ENCODE measurements at regions not wholly inside any gene's neighbourhood (a gene's known extent, or its start where the extent isn't known, plus 50 kb on each side); places are given as distances from the start of the nearest gene placed in this dataset.

DNA sequence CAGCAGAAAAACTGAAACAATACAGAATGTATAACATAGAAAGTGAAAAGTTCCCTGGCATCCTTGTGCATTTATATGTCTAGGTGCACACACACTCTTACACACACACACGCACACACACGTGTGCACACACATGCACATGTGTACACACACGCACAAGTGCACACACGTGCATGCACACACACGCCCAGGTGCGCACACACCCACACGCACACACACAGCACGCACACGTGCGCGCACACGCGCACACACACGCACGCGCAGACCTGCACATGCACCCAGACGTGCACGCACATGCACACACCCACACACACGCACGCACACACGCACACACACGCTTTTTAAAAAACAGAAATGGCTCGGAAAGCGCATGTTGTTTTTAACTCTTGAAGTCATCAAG lies 86.5 kb downstream of the NUF2 start:
- Histone ChIP-seq H2AFZ (ENCODE audit: low read depth, low read length) (no peak overlapping the region), H3K36me3 (ENCODE audit: control insufficient read depth in 2 of 2, extremely low read depth in 1 of 2, insufficient read depth in 2 of 2, low read length in 2 of 2) (no peaks in the 10 kb centered on the region), H4K20me1 (replicated peaks; ENCODE audit: control insufficient read depth, extremely low read depth, insufficient read depth, low read length) (no peaks in the 10 kb centered on the region), H3K27me3 (ENCODE audit: control insufficient read depth in 2 of 2, insufficient read depth in 2 of 2, low read length in 2 of 2) (no peaks in the 10 kb centered on the region), H3K9me1 (replicated peaks; ENCODE audit: control insufficient read depth, extremely low read depth, insufficient read depth, low read length) (no peaks in the 10 kb centered on the region), H3K4me1 (ENCODE audit: control insufficient read depth, extremely low read depth, insufficient read depth, low read length) (no peaks in the 10 kb centered on the region), H3K4me2 (ENCODE audit: insufficient read depth, low read length) (no peak overlapping the region), H3K9me3 (replicated peaks; ENCODE audit: control insufficient read depth, insufficient read depth, low read length) (no peaks in the 10 kb centered on the region), H3K9ac (replicated peaks; ENCODE audit: extremely low read depth, insufficient read depth, low read length) (no peak overlapping the region), H3K4me3 (replicated peaks in 1 of 3; ENCODE audit: insufficient read depth in 1 of 3, low read depth in 1 of 3, low read length in 3 of 3) (no peak overlapping the region), H3K27ac (ENCODE audit: insufficient read depth, low read depth, low read length) (no peak overlapping the region), H3K79me2 (ENCODE audit: control insufficient read depth, insufficient read depth, low read length) (no peaks in the 10 kb centered on the region)
- POLR2A ChIA-PET = no interaction called here
- no peak for FAIRE-seq
- TF ChIP-seq, protein P1, sequence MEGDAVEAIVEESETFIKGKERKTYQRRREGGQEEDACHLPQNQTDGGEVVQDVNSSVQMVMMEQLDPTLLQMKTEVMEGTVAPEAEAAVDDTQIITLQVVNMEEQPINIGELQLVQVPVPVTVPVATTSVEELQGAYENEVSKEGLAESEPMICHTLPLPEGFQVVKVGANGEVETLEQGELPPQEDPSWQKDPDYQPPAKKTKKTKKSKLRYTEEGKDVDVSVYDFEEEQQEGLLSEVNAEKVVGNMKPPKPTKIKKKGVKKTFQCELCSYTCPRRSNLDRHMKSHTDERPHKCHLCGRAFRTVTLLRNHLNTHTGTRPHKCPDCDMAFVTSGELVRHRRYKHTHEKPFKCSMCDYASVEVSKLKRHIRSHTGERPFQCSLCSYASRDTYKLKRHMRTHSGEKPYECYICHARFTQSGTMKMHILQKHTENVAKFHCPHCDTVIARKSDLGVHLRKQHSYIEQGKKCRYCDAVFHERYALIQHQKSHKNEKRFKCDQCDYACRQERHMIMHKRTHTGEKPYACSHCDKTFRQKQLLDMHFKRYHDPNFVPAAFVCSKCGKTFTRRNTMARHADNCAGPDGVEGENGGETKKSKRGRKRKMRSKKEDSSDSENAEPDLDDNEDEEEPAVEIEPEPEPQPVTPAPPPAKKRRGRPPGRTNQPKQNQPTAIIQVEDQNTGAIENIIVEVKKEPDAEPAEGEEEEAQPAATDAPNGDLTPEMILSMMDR (IDR thresholded peaks at IDR 0.05; ENCODE audit: extremely low read depth in 1 of 2, insufficient read depth in 1 of 2, low read depth in 1 of 2, low read length in 2 of 2) = no peak
- TF ChIP-seq POLR2A (IDR thresholded peaks at IDR 0.05; ENCODE audit: low read depth, low read length) = no peak
- no peak for TF ChIP-seq FOS (IDR thresholded peaks at IDR 0.05; ENCODE audit: borderline replicate concordance, insufficient read depth, low read length)
- TF ChIP-seq, protein P2, sequence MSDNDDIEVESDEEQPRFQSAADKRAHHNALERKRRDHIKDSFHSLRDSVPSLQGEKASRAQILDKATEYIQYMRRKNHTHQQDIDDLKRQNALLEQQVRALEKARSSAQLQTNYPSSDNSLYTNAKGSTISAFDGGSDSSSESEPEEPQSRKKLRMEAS (IDR thresholded peaks at IDR 0.05; ENCODE audit: insufficient read depth, insufficient read length) = no peak
- TF ChIP-seq POLR2AphosphoS5 (IDR thresholded peaks at IDR 0.05; ENCODE audit: insufficient read depth, low read depth, low read length) = no peak
- TF ChIP-seq EZH2 (IDR thresholded peaks at IDR 0.05; ENCODE audit: borderline replicate concordance, low read depth, low read length, severe bottlenecking) = no peak
- TF ChIP-seq GATA2 (IDR thresholded peaks at IDR 0.05; ENCODE audit: insufficient read depth, insufficient read length, low read depth, low read length) = no peak
- no peak for TF ChIP-seq JUN (IDR thresholded peaks at IDR 0.05; ENCODE audit: borderline replicate concordance, insufficient read depth, insufficient read length, low read depth)
- DNase-seq (ENCODE audit: low read depth, low spot score) = no peak
- dilution Hi-C loops (cut with MboI; ENCODE audit: extremely low pct_ligation_motif_present, low sequenced_read_pairs) = no loop called here
- CTCF ChIA-PET = interaction anchor here (0.6 kb wide), 1 partner anchor 12 kb away, joined by 3 read pairs; no protein-coding TSS in a partner anchor
- no TSS peak for BruUV-seq (replicated peaks)
- intact Hi-C loops (cut with micrococcal nuclease) = no loop called here
